GM23338 (cell line): ENCODE measurements at regions not wholly inside any gene's neighbourhood (a gene's known extent, or its start where the extent isn't known, plus 50 kb on each side); places are given as distances from the start of the nearest gene placed in this dataset.

Experiments
- ATAC-seq: fragments of 200-7000 bp; cut with Tn5 transposase; 3 replicates; pipeline ENCODE4 v1.9.1; 2020
- DNase-seq: peaks from one replicate; pipeline ENCODE4 v3.0.0-alpha.2; 2015; ENCODE audit warnings: low spot score
- H2AFZ ChIP-seq: fragments of 200-600 bp; sonication (generic); 2 replicates; pipeline ENCODE4 v1.8.0; 2016; ENCODE audit warnings: antibody characterized with exemption, mild to moderate bottlenecking, moderate library complexity
- H3F3A ChIP-seq: fragments of 200-600 bp; sonication (generic); replicated peaks from 2 replicates; pipeline ENCODE4 v1.8.0; 2017; ENCODE audit warnings: antibody characterized with exemption, mixed run types, low read depth
- H3K27ac ChIP-seq: fragments of 200-600 bp; sonication (generic); 2 replicates; pipeline ENCODE4 v1.6.1; 2016; ENCODE audit warnings: low read depth
- H3K27me3 ChIP-seq: fragments of 200-600 bp; sonication (generic); 2 replicates; pipeline ENCODE4 v1.8.0; 2016; ENCODE audit warnings: mild to moderate bottlenecking, mixed run types, moderate library complexity; ENCODE audit not compliant: insufficient read depth
- H3K36me3 ChIP-seq: fragments of 200-600 bp; sonication (generic); 2 replicates; pipeline ENCODE4 v1.8.0; 2016; ENCODE audit warnings: mild to moderate bottlenecking; ENCODE audit not compliant: insufficient read depth
- H3K4me1 ChIP-seq: fragments of 200-600 bp; sonication (generic); 2 replicates; pipeline ENCODE4 v1.8.0; 2016; ENCODE audit warnings: mild to moderate bottlenecking, moderate library complexity; ENCODE audit not compliant: insufficient read depth
- H3K4me2 ChIP-seq: fragments of 200-600 bp; sonication (generic); 2 replicates; pipeline ENCODE4 v1.7.1; 2017; ENCODE audit warnings: mixed run types
- H3K4me3 ChIP-seq: fragments of 200-600 bp; sonication (generic); 2 replicates; pipeline ENCODE4 v1.6.1; 2016; ENCODE audit warnings: mixed run types
- H3K79me2 ChIP-seq: fragments of 200-600 bp; sonication (generic); replicated peaks from 2 replicates; pipeline ENCODE4 v1.8.0; 2017; ENCODE audit warnings: mild to moderate bottlenecking; ENCODE audit not compliant: insufficient read depth
- H3K9me2 ChIP-seq: fragments of 200-600 bp; sonication (generic); 2 replicates; pipeline ENCODE4 v1.8.0; 2017; ENCODE audit not compliant: insufficient read depth
- H4K20me1 ChIP-seq: fragments of 200-600 bp; sonication (generic); replicated peaks from 2 replicates; pipeline ENCODE4 v1.8.0; 2017; ENCODE audit warnings: mild to moderate bottlenecking; ENCODE audit not compliant: insufficient read depth
- H3K27ac Mint-ChIP-seq: 2 replicates; pipeline ENCODE4 v1.8.0; 2020; ENCODE audit warnings: inconsistent platforms, mild to moderate bottlenecking, moderate library complexity, mixed read lengths
- H3K27me3 Mint-ChIP-seq: 3 replicates; pipeline ENCODE4 v1.8.0; 2022; ENCODE audit warnings: low read depth, mild to moderate bottlenecking, moderate library complexity, mixed read lengths, inconsistent platforms; ENCODE audit not compliant: insufficient read depth, poor library complexity
- H3K36me3 Mint-ChIP-seq: 3 replicates; pipeline ENCODE4 v1.8.0; 2021; ENCODE audit warnings: low read depth, mild to moderate bottlenecking, inconsistent platforms, moderate library complexity, mixed read lengths
- H3K4me1 Mint-ChIP-seq: 3 replicates; pipeline ENCODE4 v1.8.0; 2020; ENCODE audit warnings: mild to moderate bottlenecking, inconsistent platforms, mixed read lengths
- H3K4me3 Mint-ChIP-seq: 3 replicates; pipeline ENCODE4 v1.8.0; 2021; ENCODE audit warnings: moderate library complexity, mild to moderate bottlenecking, inconsistent platforms, mixed read lengths
- H3K9me3 Mint-ChIP-seq: 3 replicates; pipeline ENCODE4 v1.8.0; 2020; ENCODE audit warnings: moderate library complexity, mild to moderate bottlenecking, inconsistent platforms, mixed read lengths
- EZH2 ChIP-seq: fragments of 200-600 bp; sonication (generic); IDR thresholded peaks from one replicate; pipeline ENCODE4 v1.8.0; 2017; ENCODE audit warnings: antibody characterized with exemption, mild to moderate bottlenecking, low read depth; ENCODE audit not compliant: unreplicated experiment
- NANOG ChIP-seq: IDR thresholded peaks from 2 replicates; pipeline ENCODE4 v1.6.1; 2016; ENCODE audit warnings: antibody characterized with exemption, borderline replicate concordance
- REST ChIP-seq: IDR thresholded peaks from one replicate; pipeline ENCODE4 v1.6.1; 2018; ENCODE audit warnings: antibody characterized with exemption; ENCODE audit not compliant: unreplicated experiment
- ZNF462 ChIP-seq: fragments of 250-450 bp; sonication (Bioruptor Pico); IDR thresholded peaks from 2 replicates; pipeline ENCODE4 v1.5.0; 2020; ENCODE audit warnings: mild to moderate bottlenecking, moderate library complexity

- no peaks in the 10 kb centered on the region for H3K36me3 ChIP-seq
- Mint-ChIP-seq H3K36me3 (no peaks in the 10 kb centered on the region), H3K4me3 (no peak overlapping the region), H3K27me3 (peaks cover 7% of the 10 kb centered on the region), H3K9me3 (peaks cover 3% of the 10 kb centered on the region; the same call in 1 of the 3 replicates), H3K4me1 (peaks cover 7% of the 10 kb centered on the region; the same call in 1 of the 3 replicates), H3K27ac (no peak overlapping the region)
- no peak overlapping the region for H3K4me3 ChIP-seq
- no peaks in the 10 kb centered on the region for H3K9me2 ChIP-seq
- H3K4me1 ChIP-seq = no peaks in the 10 kb centered on the region
- ATAC-seq = peak; percentile 43; the same call in 2 of the 3 replicates
- DNase-seq = no peak
- H2AFZ ChIP-seq = no peak overlapping the region
- H3K27me3 ChIP-seq = no peaks in the 10 kb centered on the region
- no peaks in the 10 kb centered on the region for H3K79me2 ChIP-seq
- TF ChIP-seq EZH2 (no peak), NANOG (no peak), REST (no peak), ZNF462 (CRISPR knock-in tag) (no peak)
- no peaks in the 10 kb centered on the region for H4K20me1 ChIP-seq
- no peaks in the 10 kb centered on the region for H3F3A ChIP-seq
- no peak overlapping the region for H3K4me2 ChIP-seq
- H3K27ac ChIP-seq = no peak overlapping the region
These were observed 120.4 kb upstream of the ACKR3 start for GRCh38 chr2:236449167-236449761.
